ENCODE measurements at regions not wholly inside any gene's neighbourhood (a gene's known extent, or its start where the extent isn't known, plus 50 kb on each side); places are given as distances from the start of the nearest gene placed in this dataset.
"Not testable (repeated sequence)": the region's sequence is repeated elsewhere in the genome, so short reads cannot be mapped to it uniquely, and the experiment has no call there.

DNA sequence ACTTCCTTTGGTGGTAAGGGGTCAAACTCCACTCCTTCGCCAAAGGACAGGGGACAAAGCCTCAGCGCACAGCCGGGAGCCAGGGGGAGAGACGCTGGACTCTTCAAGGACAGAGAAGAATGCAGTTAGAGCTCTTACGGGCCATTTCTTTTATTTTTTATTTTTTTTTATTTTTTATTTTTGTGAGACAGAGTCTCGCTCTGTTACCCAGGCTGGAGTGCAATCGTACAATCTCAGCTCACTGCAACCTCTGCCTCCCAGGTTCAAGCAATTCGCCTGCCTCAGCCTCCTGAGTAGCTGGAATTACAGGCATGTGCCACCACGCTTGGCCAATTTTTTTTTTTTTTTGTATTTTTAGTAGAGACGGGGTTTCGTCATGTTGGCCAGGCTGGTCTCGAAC is 93.2 kb upstream of the RPH3AL start, which contains the start of gene RFLNB:
Gene RFLNB, minus strand, starts transcription at position 101 of the 400 bp plus-strand sequence.
- H3K4me1 Mint-ChIP-seq (ENCODE audit: low read depth); H3K27ac Mint-ChIP-seq (ENCODE audit: unreplicated experiment); DNase-seq (ENCODE audit: low spot score); H3K27me3 Mint-ChIP-seq (ENCODE audit: low read depth); H3K4me3 Mint-ChIP-seq (ENCODE audit: unreplicated experiment); H3K9me3 Mint-ChIP-seq (ENCODE audit: low read depth); H3K36me3 Mint-ChIP-seq (ENCODE audit: low read depth): not testable (repeated sequence)

DNA sequence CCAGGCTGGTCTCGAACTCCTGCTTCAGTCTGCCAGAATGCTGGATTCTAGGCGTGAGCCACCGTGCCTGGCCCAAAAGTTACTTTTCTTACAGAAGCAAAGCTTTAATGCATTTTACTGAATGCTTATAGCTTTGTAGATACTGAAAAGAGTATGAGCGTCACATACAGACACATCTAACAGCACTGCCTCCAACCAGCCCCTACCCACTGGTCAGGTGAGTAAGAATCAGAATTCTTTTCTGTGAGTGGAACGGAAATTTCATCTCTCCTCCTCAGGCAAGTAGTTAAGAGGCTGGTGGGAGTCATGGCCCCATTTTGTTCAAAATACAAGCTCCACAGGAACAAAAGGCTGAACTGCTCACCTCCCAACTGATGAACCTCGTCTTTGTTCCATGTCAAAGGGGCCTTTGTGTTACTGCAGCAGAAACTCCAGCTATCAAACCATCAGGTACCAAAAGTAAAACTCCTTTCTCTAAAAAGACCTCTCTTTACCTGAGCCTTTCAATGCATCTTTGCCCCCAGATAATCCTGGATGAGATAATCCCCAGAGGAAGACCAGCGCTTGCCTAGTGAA is 92.4 kb upstream of the RPH3AL start:
- no peaks in the 10 kb centered on the region for H3K9me3 Mint-ChIP-seq (ENCODE audit: low read depth)
- H3K27me3 Mint-ChIP-seq (ENCODE audit: low read depth): no peaks in the 10 kb centered on the region
- no peak overlapping the region for H3K27ac Mint-ChIP-seq (ENCODE audit: unreplicated experiment)
- no peak overlapping the region for H3K4me3 Mint-ChIP-seq (ENCODE audit: unreplicated experiment)
- no peak for DNase-seq (ENCODE audit: low spot score)
- H3K4me1 Mint-ChIP-seq (ENCODE audit: low read depth): no peaks in the 10 kb centered on the region
- TF ChIP-seq, protein P1, sequence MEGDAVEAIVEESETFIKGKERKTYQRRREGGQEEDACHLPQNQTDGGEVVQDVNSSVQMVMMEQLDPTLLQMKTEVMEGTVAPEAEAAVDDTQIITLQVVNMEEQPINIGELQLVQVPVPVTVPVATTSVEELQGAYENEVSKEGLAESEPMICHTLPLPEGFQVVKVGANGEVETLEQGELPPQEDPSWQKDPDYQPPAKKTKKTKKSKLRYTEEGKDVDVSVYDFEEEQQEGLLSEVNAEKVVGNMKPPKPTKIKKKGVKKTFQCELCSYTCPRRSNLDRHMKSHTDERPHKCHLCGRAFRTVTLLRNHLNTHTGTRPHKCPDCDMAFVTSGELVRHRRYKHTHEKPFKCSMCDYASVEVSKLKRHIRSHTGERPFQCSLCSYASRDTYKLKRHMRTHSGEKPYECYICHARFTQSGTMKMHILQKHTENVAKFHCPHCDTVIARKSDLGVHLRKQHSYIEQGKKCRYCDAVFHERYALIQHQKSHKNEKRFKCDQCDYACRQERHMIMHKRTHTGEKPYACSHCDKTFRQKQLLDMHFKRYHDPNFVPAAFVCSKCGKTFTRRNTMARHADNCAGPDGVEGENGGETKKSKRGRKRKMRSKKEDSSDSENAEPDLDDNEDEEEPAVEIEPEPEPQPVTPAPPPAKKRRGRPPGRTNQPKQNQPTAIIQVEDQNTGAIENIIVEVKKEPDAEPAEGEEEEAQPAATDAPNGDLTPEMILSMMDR (IDR thresholded peaks at IDR 0.05): no peak
- H3K36me3 Mint-ChIP-seq (ENCODE audit: low read depth): peaks cover 11% of the 10 kb centered on the region

DNA sequence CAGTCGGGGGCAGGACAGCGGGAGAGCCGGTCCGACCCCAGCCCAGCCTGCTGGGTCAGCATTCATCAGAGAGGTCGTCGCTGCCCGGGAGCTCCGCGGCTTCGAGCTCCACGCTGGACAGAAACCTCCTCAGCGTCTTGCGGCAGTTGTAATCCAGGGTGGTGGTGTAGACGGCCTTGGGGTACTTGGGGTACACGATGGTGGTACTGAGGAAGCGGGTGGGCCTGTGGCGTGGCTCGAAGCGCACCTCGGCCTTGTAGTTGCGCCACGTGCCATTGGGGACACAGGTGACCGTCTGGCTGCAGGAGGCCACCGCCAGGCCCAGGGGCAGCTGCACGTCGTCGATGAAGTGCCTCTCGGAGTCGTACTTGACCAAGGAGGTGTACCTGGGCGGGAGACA is 90.5 kb upstream of the RPH3AL start:
- no peaks in the 10 kb centered on the region for H3K9me3 Mint-ChIP-seq (ENCODE audit: low read depth)
- no peak overlapping the region for H3K27ac Mint-ChIP-seq (ENCODE audit: unreplicated experiment)
- peaks cover 11% of the 10 kb centered on the region for H3K36me3 Mint-ChIP-seq (ENCODE audit: low read depth)
- DNase-seq (ENCODE audit: low spot score): no peak
- no peak overlapping the region for H3K4me3 Mint-ChIP-seq (ENCODE audit: unreplicated experiment)
- H3K27me3 Mint-ChIP-seq (ENCODE audit: low read depth): no peaks in the 10 kb centered on the region
- TF ChIP-seq, protein P1 (IDR thresholded peaks at IDR 0.05): no peak
- no peaks in the 10 kb centered on the region for H3K4me1 Mint-ChIP-seq (ENCODE audit: low read depth)

DNA sequence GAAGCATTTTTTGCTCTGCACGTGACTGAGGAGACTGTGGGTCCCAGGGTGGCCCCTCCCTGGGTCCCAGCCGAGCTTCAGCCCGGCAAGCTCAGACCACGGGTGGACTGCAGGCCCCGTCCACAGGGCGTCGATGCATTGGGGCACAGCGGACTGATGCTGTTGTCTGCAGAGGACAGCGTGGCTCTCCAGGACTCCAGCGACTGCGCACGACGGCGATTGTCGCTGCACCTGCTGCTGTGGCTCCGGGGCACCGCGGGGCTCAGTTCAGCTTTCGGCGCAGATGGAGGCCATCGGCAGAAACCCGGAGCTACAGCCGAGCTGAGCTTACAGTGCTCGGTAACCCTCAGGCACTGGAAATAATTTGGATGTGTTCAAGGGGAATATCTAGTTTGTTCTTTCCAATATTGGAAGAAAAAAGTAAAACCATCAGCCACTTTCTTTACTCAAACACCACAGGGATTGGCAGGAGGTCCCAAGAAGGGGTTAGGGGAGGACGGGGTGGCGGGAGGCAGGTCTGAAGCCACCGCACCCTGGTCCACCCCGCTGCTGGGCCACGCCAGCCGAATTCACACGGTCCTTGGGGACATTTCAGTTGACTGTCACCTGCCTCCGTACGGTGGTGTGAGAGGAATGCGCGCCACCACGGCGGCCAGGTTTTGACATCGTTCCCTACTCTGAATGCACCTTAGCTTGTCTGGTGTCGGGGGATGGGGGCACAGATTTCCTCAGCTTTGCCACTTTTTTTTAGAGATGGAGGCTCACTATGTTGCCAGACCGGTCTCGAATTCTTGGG is 88.7 kb upstream of the RPH3AL start:
- no peak overlapping the region for H3K4me3 Mint-ChIP-seq (ENCODE audit: unreplicated experiment)
- H3K4me1 Mint-ChIP-seq (ENCODE audit: low read depth): no peaks in the 10 kb centered on the region
- DNase-seq (ENCODE audit: low spot score): no peak
- no peaks in the 10 kb centered on the region for H3K27me3 Mint-ChIP-seq (ENCODE audit: low read depth)
- no peaks in the 10 kb centered on the region for H3K9me3 Mint-ChIP-seq (ENCODE audit: low read depth)
- H3K27ac Mint-ChIP-seq (ENCODE audit: unreplicated experiment): no peak overlapping the region
- TF ChIP-seq, protein P1 (IDR thresholded peaks at IDR 0.05): no peak
- peaks cover 11% of the 10 kb centered on the region for H3K36me3 Mint-ChIP-seq (ENCODE audit: low read depth)

DNA sequence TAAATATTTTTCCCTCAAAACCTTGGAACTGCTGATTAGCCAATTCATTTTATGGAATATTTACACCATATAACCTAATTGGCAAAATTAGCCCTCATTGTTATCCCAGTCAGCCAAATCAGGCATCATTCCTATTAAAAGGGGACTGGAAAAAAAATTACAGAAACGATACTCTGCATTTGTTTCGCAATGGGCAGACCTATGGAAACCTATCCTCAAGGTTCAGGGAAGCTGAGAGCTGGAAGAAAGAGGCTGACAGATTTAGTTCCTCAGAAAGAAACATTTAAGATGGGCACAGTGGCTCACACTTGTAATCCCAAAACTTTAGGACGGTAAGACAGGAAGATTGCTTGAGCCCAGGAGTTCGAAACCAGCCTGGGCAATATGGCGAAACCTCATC is 85.6 kb upstream of the RPH3AL start:
- H3K4me3 Mint-ChIP-seq (ENCODE audit: unreplicated experiment): no peak overlapping the region
- peaks cover 10% of the 10 kb centered on the region for H3K9me3 Mint-ChIP-seq (ENCODE audit: low read depth)
- H3K27me3 Mint-ChIP-seq (ENCODE audit: low read depth): no peaks in the 10 kb centered on the region
- H3K4me1 Mint-ChIP-seq (ENCODE audit: low read depth): no peaks in the 10 kb centered on the region
- no peak overlapping the region for H3K27ac Mint-ChIP-seq (ENCODE audit: unreplicated experiment)
- DNase-seq (ENCODE audit: low spot score): no peak
- TF ChIP-seq, protein P1 (IDR thresholded peaks at IDR 0.05): no peak
- peaks cover 14% of the 10 kb centered on the region for H3K36me3 Mint-ChIP-seq (ENCODE audit: low read depth)

Measured in chondrocyte (in vitro differentiated cells).